T-helper 2 cell treated with Interferon-gamma antibody and Interleukin-4, amounts not matched to agents 100 ng/mL and 5 ng/mL, for 36 hours (primary cell): ENCODE measurements at regions not wholly inside any gene's neighbourhood (a gene's known extent, or its start where the extent isn't known, plus 50 kb on each side); places are given as distances from the start of the nearest gene placed in this dataset.

Experiments used
- intact Hi-C: fragments of 100-400 bp; cut with micrococcal nuclease; formaldehyde crosslinking; loops from one replicate; pipeline ENCODE4 v1.15.1; 2023

GRCh38 chr13:72379581-72379980 is 347.8 kb downstream of the MZT1 start:
- intact Hi-C loops = no loop called here

GRCh38 chr13:72368031-72368430 is 359.4 kb downstream of the MZT1 start:
- intact Hi-C loops = no loop called here

GRCh38 chr13:72346716-72347115 is 380.7 kb downstream of the MZT1 start:
- intact Hi-C loops = no loop called here

GRCh38 chr13:72342364-72342763 is 385.1 kb downstream of the MZT1 start:
- intact Hi-C loops = no loop called here

GRCh38 chr13:72341904-72342303 is 385.5 kb downstream of the MZT1 start:
- intact Hi-C loops = no loop called here

- intact Hi-C loops = no loop called here
These were observed 409.9 kb downstream of the MZT1 start for GRCh38 chr13:72317346-72318109.

GRCh38 chr13:72316716-72317115 is 410.7 kb downstream of the MZT1 start:
- intact Hi-C loops = no loop called here

- intact Hi-C loops = no loop called here
These were observed 412.1 kb downstream of the MZT1 start for GRCh38 chr13:72315312-72315711.

- intact Hi-C loops = no loop called here
These were observed 413.2 kb downstream of the MZT1 start for GRCh38 chr13:72314210-72314609.

GRCh38 chr13:72313546-72313945 is 413.9 kb downstream of the MZT1 start:
- intact Hi-C loops = no loop called here

GRCh38 chr13:72303941-72304746 is 423.3 kb downstream of the MZT1 start:
- intact Hi-C loops = no loop called here

- intact Hi-C loops = no loop called here
These were observed 429.2 kb upstream of the DACH1 start for GRCh38 chr13:72296246-72296645.

GRCh38 chr13:72295153-72295552 is 428.1 kb upstream of the DACH1 start:
- intact Hi-C loops = no loop called here

GRCh38 chr13:72293206-72293605 is 426.2 kb upstream of the DACH1 start:
- intact Hi-C loops = no loop called here

- intact Hi-C loops = no loop called here
These were observed 424.1 kb upstream of the DACH1 start for GRCh38 chr13:72290962-72291681.

GRCh38 chr13:72286421-72286820 is 419.4 kb upstream of the DACH1 start:
- intact Hi-C loops = no loop called here

GRCh38 chr13:72284791-72285190 is 417.8 kb upstream of the DACH1 start:
- intact Hi-C loops = no loop called here

- intact Hi-C loops = no loop called here
These were observed 394.7 kb upstream of the DACH1 start for GRCh38 chr13:72261732-72262131.

GRCh38 chr13:72259528-72259927 is 392.5 kb upstream of the DACH1 start:
- intact Hi-C loops = no loop called here

- intact Hi-C loops = no loop called here
These were observed 391.5 kb upstream of the DACH1 start for GRCh38 chr13:72258340-72258981.

GRCh38 chr13:72255908-72256307 is 388.9 kb upstream of the DACH1 start:
- intact Hi-C loops = no loop called here

GRCh38 chr13:72253754-72254153 is 386.8 kb upstream of the DACH1 start:
- intact Hi-C loops = no loop called here
